HL-60 (cell line): ENCODE measurements at regions not wholly inside any gene's neighbourhood (a gene's known extent, or its start where the extent isn't known, plus 50 kb on each side); places are given as distances from the start of the nearest gene placed in this dataset.

ENCODE experiments used
- CTCF ChIP-seq: IDR thresholded peaks from one replicate; pipeline ENCODE4 v1.5.1; 2011; ENCODE audit warnings: low read length, control low read depth, inconsistent platforms; ENCODE audit not compliant: insufficient read depth
- SPI1 ChIP-seq: IDR thresholded peaks from 2 replicates; pipeline ENCODE4 v1.6.1; 2012; ENCODE audit warnings: low read depth, mild to moderate bottlenecking, borderline replicate concordance
- TF ChIP-seq, protein P1 (sequence below): IDR thresholded peaks from 2 replicates; pipeline ENCODE4 v1.6.1; 2012; ENCODE audit warnings: low read depth; ENCODE audit not compliant: insufficient replicate concordance

- TF ChIP-seq CTCF = no peak
- TF ChIP-seq SPI1 = no peak
- TF ChIP-seq, protein P1, sequence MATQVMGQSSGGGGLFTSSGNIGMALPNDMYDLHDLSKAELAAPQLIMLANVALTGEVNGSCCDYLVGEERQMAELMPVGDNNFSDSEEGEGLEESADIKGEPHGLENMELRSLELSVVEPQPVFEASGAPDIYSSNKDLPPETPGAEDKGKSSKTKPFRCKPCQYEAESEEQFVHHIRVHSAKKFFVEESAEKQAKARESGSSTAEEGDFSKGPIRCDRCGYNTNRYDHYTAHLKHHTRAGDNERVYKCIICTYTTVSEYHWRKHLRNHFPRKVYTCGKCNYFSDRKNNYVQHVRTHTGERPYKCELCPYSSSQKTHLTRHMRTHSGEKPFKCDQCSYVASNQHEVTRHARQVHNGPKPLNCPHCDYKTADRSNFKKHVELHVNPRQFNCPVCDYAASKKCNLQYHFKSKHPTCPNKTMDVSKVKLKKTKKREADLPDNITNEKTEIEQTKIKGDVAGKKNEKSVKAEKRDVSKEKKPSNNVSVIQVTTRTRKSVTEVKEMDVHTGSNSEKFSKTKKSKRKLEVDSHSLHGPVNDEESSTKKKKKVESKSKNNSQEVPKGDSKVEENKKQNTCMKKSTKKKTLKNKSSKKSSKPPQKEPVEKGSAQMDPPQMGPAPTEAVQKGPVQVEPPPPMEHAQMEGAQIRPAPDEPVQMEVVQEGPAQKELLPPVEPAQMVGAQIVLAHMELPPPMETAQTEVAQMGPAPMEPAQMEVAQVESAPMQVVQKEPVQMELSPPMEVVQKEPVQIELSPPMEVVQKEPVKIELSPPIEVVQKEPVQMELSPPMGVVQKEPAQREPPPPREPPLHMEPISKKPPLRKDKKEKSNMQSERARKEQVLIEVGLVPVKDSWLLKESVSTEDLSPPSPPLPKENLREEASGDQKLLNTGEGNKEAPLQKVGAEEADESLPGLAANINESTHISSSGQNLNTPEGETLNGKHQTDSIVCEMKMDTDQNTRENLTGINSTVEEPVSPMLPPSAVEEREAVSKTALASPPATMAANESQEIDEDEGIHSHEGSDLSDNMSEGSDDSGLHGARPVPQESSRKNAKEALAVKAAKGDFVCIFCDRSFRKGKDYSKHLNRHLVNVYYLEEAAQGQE = no peak
Measured at GRCh38 chr2:81647715-81648230, 1343.2 kb upstream of the LRRTM1 start.
